IMR-90 (cell line): ENCODE measurements at regions not wholly inside any gene's neighbourhood (a gene's known extent, or its start where the extent isn't known, plus 50 kb on each side); places are given as distances from the start of the nearest gene placed in this dataset.

Source experiments
- ATAC-seq: fragments of 200-7000 bp; cut with Tn5 transposase; 2 replicates; pipeline ENCODE4 v1.9.1; 2020; ENCODE audit warnings: low read depth, mild to moderate bottlenecking, moderate library complexity
- BruUV-seq: library from RNA; stranded (reverse); fragments of 400-500 nt; replicated peaks from 2 replicates; lab custom pipeline; 2021; lab: Mats Ljungman, UMichigan
- CTCF ChIA-PET: fragments of 300-600 bp; formaldehyde crosslinking; extraction: SDS; loops from one replicate; lab custom pipeline; 2021; ENCODE audit warnings: antibody characterized with exemption; lab: Yijun Ruan, JAX
- POLR2A ChIA-PET: fragments of 300-600 bp; sonication (Branson Sonifier 250); formaldehyde crosslinking; loops from one replicate; lab custom pipeline; 2022; ENCODE audit warnings: antibody characterized with exemption; ENCODE audit not compliant: unreplicated experiment; lab: Charles Lee
- DNase-seq: peaks from one replicate; pipeline ENCODE4 v3.0.0; 2013
- H2AFZ ChIP-seq: replicated peaks from 2 replicates; pipeline ENCODE3; 2013; ENCODE audit warnings: low read length, mild to moderate bottlenecking; ENCODE audit not compliant: poor library complexity
- H2AK5ac ChIP-seq: 2 replicates; pipeline ENCODE4 v1.6.1; 2013; ENCODE audit warnings: low read depth, low read length, inconsistent platforms
- H2AK9ac ChIP-seq: replicated peaks from 2 replicates; pipeline ENCODE3; 2013; ENCODE audit warnings: mild to moderate bottlenecking, low read depth, low read length, moderate library complexity; ENCODE audit not compliant: poor library complexity
- H2BK120ac ChIP-seq: 2 replicates; pipeline ENCODE4 v1.6.1; 2013; ENCODE audit warnings: low read depth, low read length, inconsistent platforms
- H2BK15ac ChIP-seq: 3 replicates; pipeline ENCODE4 v1.6.1; 2013; ENCODE audit warnings: low read depth, low read length, inconsistent platforms
- H2BK20ac ChIP-seq: 2 replicates; pipeline ENCODE4 v1.6.1; 2013; ENCODE audit warnings: low read depth, mild to moderate bottlenecking, inconsistent platforms, low read length, moderate library complexity
- H2BK5ac ChIP-seq: 2 replicates; pipeline ENCODE4 v1.6.1; 2013; ENCODE audit warnings: mild to moderate bottlenecking, low read depth, low read length, inconsistent platforms; ENCODE audit not compliant: poor library complexity, severe bottlenecking
- H3K14ac ChIP-seq: replicated peaks from 2 replicates; pipeline ENCODE4 v1.6.1; 2013; ENCODE audit warnings: low read depth, low read length, inconsistent platforms
- H3K18ac ChIP-seq: 2 replicates; pipeline ENCODE4 v1.6.1; 2013; ENCODE audit warnings: low read depth, low read length, control low read depth
- H3K23ac ChIP-seq: 2 replicates; pipeline ENCODE4 v1.6.1; 2013; ENCODE audit warnings: low read depth, low read length, inconsistent platforms
- H3K27ac ChIP-seq: 2 replicates; pipeline ENCODE4 v1.5.1; 2013; ENCODE audit warnings: mild to moderate bottlenecking, control low read depth, low read length; ENCODE audit not compliant: insufficient read depth
- H3K27me3 ChIP-seq: 2 replicates; pipeline ENCODE4 v1.6.1; 2013; ENCODE audit warnings: low read length; ENCODE audit not compliant: control insufficient read depth, insufficient read depth
- H3K36me3 ChIP-seq: 2 replicates; pipeline ENCODE4 v1.6.1; 2013; ENCODE audit warnings: low read length, mixed read lengths; ENCODE audit not compliant: control insufficient read depth, insufficient read depth
- H3K4ac ChIP-seq: 2 replicates; pipeline ENCODE4 v1.6.1; 2013; ENCODE audit warnings: low read depth, low read length, inconsistent platforms
- H3K4me1 ChIP-seq: 2 replicates; pipeline ENCODE4 v1.6.1; 2013; ENCODE audit warnings: low read length, mixed read lengths; ENCODE audit not compliant: control insufficient read depth, insufficient read depth
- H3K4me2 ChIP-seq: 2 replicates; pipeline ENCODE4 v1.6.1; 2013; ENCODE audit warnings: low read depth, mild to moderate bottlenecking, control low read depth, low read length, moderate library complexity
- H3K4me3 ChIP-seq: 2 replicates; pipeline ENCODE4 v1.5.1; 2013; ENCODE audit warnings: low read depth, mild to moderate bottlenecking, control low read depth, low read length, moderate library complexity; ENCODE audit not compliant: insufficient read depth
- H3K56ac ChIP-seq: 2 replicates; pipeline ENCODE4 v1.6.1; 2013; ENCODE audit warnings: low read length, inconsistent platforms; ENCODE audit not compliant: insufficient read depth; ENCODE audit errors: extremely low read depth
- H3K79me1 ChIP-seq, 2 experiments: 2 replicates each; pipeline ENCODE4 v1.6.1; 2013; ENCODE audit warnings: low read length in 2 of 2, inconsistent platforms in 1 of 2, low read depth in 1 of 2
- H3K9ac ChIP-seq: 2 replicates; pipeline ENCODE4 v1.6.1; 2013; ENCODE audit warnings: low read depth, low read length, control low read depth
- H3K9me1 ChIP-seq: 2 replicates; pipeline ENCODE4 v1.6.1; 2013; ENCODE audit warnings: low read length, inconsistent platforms; ENCODE audit not compliant: insufficient read depth
- H3K9me3 ChIP-seq: 2 replicates; pipeline ENCODE4 v1.6.1; 2013; ENCODE audit warnings: low read length; ENCODE audit not compliant: control insufficient read depth, insufficient read depth
- H4K20me1 ChIP-seq: 2 replicates; pipeline ENCODE4 v1.6.1; 2013; ENCODE audit warnings: low read length, inconsistent platforms; ENCODE audit not compliant: insufficient read depth
- H4K5ac ChIP-seq: 2 replicates; pipeline ENCODE4 v1.6.1; 2013; ENCODE audit warnings: mild to moderate bottlenecking, low read depth, low read length, control low read depth
- H4K8ac ChIP-seq, 2 experiments: 2 replicates each; pipeline ENCODE4 v1.6.1; 2013; ENCODE audit warnings: low read depth in 2 of 2, low read length in 2 of 2, control low read depth in 1 of 2, inconsistent platforms in 1 of 2
- H4K91ac ChIP-seq: 2 replicates; pipeline ENCODE4 v1.6.1; 2013; ENCODE audit warnings: low read depth, low read length, inconsistent platforms; ENCODE audit not compliant: insufficient read depth
- BHLHE40 ChIP-seq: fragments of 150-350 bp; IDR thresholded peaks from 2 replicates; pipeline ENCODE4 v1.6.1; 2016; ENCODE audit warnings: mild to moderate bottlenecking, low read depth, low read length
- MAFK ChIP-seq: IDR thresholded peaks from 2 replicates; pipeline ENCODE4 v1.6.1; 2012; ENCODE audit warnings: low read depth, low read length, improper control_type of control experiment
- MAZ ChIP-seq: IDR thresholded peaks from 2 replicates; pipeline ENCODE4 v1.6.1; 2012; ENCODE audit warnings: low read depth, mild to moderate bottlenecking, low read length, improper control_type of control experiment, moderate library complexity, borderline replicate concordance
- NFE2L2 ChIP-seq: fragments of 150-350 bp; IDR thresholded peaks from 2 replicates; pipeline ENCODE4 v1.6.1; 2016; ENCODE audit warnings: low read depth, mild to moderate bottlenecking, low read length
- RAD21 ChIP-seq: IDR thresholded peaks from 2 replicates; pipeline ENCODE4 v1.6.1; 2012; ENCODE audit warnings: low read length, improper control_type of control experiment
- RCOR1 ChIP-seq: IDR thresholded peaks from 2 replicates; pipeline ENCODE4 v1.6.1; 2012; ENCODE audit warnings: mild to moderate bottlenecking, low read length, improper control_type of control experiment; ENCODE audit not compliant: insufficient replicate concordance
- RFX5 ChIP-seq: IDR thresholded peaks from 2 replicates; pipeline ENCODE4 v1.8.0; 2012; ENCODE audit warnings: low read depth, mild to moderate bottlenecking, low read length, moderate library complexity
- dilution Hi-C: fragments of 300-500 bp; cut with HindIII; formaldehyde crosslinking; loops from one replicate; pipeline ENCODE4 v1.14.3; 2018; ENCODE audit warnings: low sequenced_read_pairs; ENCODE audit not compliant: unreplicated experiment
- in situ Hi-C: fragments of 300-500 bp; cut with MboI; formaldehyde crosslinking; loops from 3 replicates; pipeline ENCODE4 v1.14.3; 2019; ENCODE audit warnings: low sequenced_read_pairs, inconsistent platforms, mixed read lengths
- intact Hi-C: fragments of 100-400 bp; cut with micrococcal nuclease; formaldehyde crosslinking; loops from 2 replicates; pipeline ENCODE4 v1.10.0; 2022
- TF ChIP-seq, protein P1 (sequence below): fragments of 150-350 bp; IDR thresholded peaks from 2 replicates; pipeline ENCODE4 v1.6.1; 2017; ENCODE audit warnings: mild to moderate bottlenecking, antibody characterized with exemption, low read length, low read depth

- no peak for DNase-seq
- no peak overlapping the region for H4K91ac ChIP-seq
- no peaks in the 10 kb centered on the region for H3K4me1 ChIP-seq
- H3K27me3 ChIP-seq: peaks cover 16% of the 10 kb centered on the region
- CTCF ChIA-PET: no interaction called here
- no peak for ATAC-seq
- POLR2A ChIA-PET: no interaction called here
- H3K9ac ChIP-seq: no peak overlapping the region
- H3K9me1 ChIP-seq: no peaks in the 10 kb centered on the region
- H3K79me1 ChIP-seq: no peaks in the 10 kb centered on the region
- H3K27ac ChIP-seq: no peak overlapping the region
- H2AK5ac ChIP-seq: no peak overlapping the region
- H3K23ac ChIP-seq: no peak overlapping the region
- no peak overlapping the region for H2BK20ac ChIP-seq
- in situ Hi-C loops: no loop called here
- H3K14ac ChIP-seq: no peak overlapping the region
- no peak overlapping the region for H4K8ac ChIP-seq
- no peak overlapping the region for H3K4me2 ChIP-seq
- intact Hi-C loops: no loop called here
- H3K4me3 ChIP-seq: no peak overlapping the region
- no peak overlapping the region for H2BK15ac ChIP-seq
- no peaks in the 10 kb centered on the region for H3K9me3 ChIP-seq
- BruUV-seq: no TSS peak
- H4K5ac ChIP-seq: no peak overlapping the region
- no peak overlapping the region for H2BK120ac ChIP-seq
- no peak overlapping the region for H3K18ac ChIP-seq
- H2AK9ac ChIP-seq: no peak overlapping the region
- no peak overlapping the region for H3K56ac ChIP-seq
- no peak overlapping the region for H3K4ac ChIP-seq
- TF ChIP-seq MAFK: no peak
- TF ChIP-seq BHLHE40: no peak
- TF ChIP-seq RCOR1: no peak
- TF ChIP-seq RAD21: no peak
- no peak for TF ChIP-seq NFE2L2
- TF ChIP-seq, protein P1, sequence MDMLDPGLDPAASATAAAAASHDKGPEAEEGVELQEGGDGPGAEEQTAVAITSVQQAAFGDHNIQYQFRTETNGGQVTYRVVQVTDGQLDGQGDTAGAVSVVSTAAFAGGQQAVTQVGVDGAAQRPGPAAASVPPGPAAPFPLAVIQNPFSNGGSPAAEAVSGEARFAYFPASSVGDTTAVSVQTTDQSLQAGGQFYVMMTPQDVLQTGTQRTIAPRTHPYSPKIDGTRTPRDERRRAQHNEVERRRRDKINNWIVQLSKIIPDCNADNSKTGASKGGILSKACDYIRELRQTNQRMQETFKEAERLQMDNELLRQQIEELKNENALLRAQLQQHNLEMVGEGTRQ: no peak
- no peak for TF ChIP-seq MAZ
- TF ChIP-seq RFX5: no peak
- H4K20me1 ChIP-seq: no peaks in the 10 kb centered on the region
- no peaks in the 10 kb centered on the region for H3K36me3 ChIP-seq
- no peak overlapping the region for H2AFZ ChIP-seq
- no peak overlapping the region for H2BK5ac ChIP-seq
- dilution Hi-C loops: no loop called here
Measured at GRCh38 chr2:175247159-175247558, 65.6 kb upstream of the ATP5MC3 start.
